ENCODE measurements at regions not wholly inside any gene's neighbourhood (a gene's known extent, or its start where the extent isn't known, plus 50 kb on each side); places are given as distances from the start of the nearest gene placed in this dataset.
A peak's percentile ranks its signal among the peaks of the same experiment; 100 is the strongest.
"Not testable (repeated sequence)": the region's sequence is repeated elsewhere in the genome, so short reads cannot be mapped to it uniquely, and the experiment has no call there.

GRCh38 chr11:115990004-115990447 is 485.8 kb upstream of the CADM1 start:
- TF ChIP-seq POLR2A (IDR thresholded peaks at IDR 0.05; ENCODE audit: low read length): no peak
- TF ChIP-seq GATA1 (IDR thresholded peaks at IDR 0.05; ENCODE audit: low read depth, low read length): no peak
- DNase-seq: peak in 1 of 2 experiments; percentile 19

- TF ChIP-seq POLR2A (IDR thresholded peaks at IDR 0.05; ENCODE audit: low read length) (no peak), GATA1 (IDR thresholded peaks at IDR 0.05; ENCODE audit: low read depth, low read length) (no peak)
- DNase-seq: no peak
These were observed 481.7 kb upstream of the CADM1 start for GRCh38 chr11:115985896-115986295.

- no peak for TF ChIP-seq GATA1 (IDR thresholded peaks at IDR 0.05; ENCODE audit: low read depth, low read length)
- no peak for TF ChIP-seq POLR2A (IDR thresholded peaks at IDR 0.05; ENCODE audit: low read length)
- no peak for DNase-seq
These were observed 480.0 kb upstream of the CADM1 start for GRCh38 chr11:115984228-115984627.

- DNase-seq: no peak
- TF ChIP-seq POLR2A (IDR thresholded peaks at IDR 0.05; ENCODE audit: low read length) (no peak), GATA1 (IDR thresholded peaks at IDR 0.05; ENCODE audit: low read depth, low read length) (no peak)
These were observed 478.5 kb upstream of the CADM1 start for GRCh38 chr11:115982666-115983065.

- TF ChIP-seq POLR2A (IDR thresholded peaks at IDR 0.05; ENCODE audit: low read length): no peak
- TF ChIP-seq GATA1 (IDR thresholded peaks at IDR 0.05; ENCODE audit: low read depth, low read length): no peak
- no peak for DNase-seq
These were observed 477.7 kb upstream of the CADM1 start for GRCh38 chr11:115981814-115982471.

- no peak for DNase-seq
- TF ChIP-seq GATA1 (IDR thresholded peaks at IDR 0.05; ENCODE audit: low read depth, low read length): no peak
- no peak for TF ChIP-seq POLR2A (IDR thresholded peaks at IDR 0.05; ENCODE audit: low read length)
These were observed 476.9 kb upstream of the CADM1 start for GRCh38 chr11:115981104-115981481.

GRCh38 chr11:115980337-115981103 is 476.3 kb upstream of the CADM1 start:
- TF ChIP-seq GATA1 (IDR thresholded peaks at IDR 0.05; ENCODE audit: low read depth, low read length) (no peak), POLR2A (IDR thresholded peaks at IDR 0.05; ENCODE audit: low read length) (no peak)
- no peak for DNase-seq

- TF ChIP-seq GATA1 (IDR thresholded peaks at IDR 0.05; ENCODE audit: low read depth, low read length) (no peak), POLR2A (IDR thresholded peaks at IDR 0.05; ENCODE audit: low read length) (no peak)
- no peak for DNase-seq
These were observed 470.5 kb upstream of the CADM1 start for GRCh38 chr11:115974703-115975102.

GRCh38 chr11:115967203-115967602 is 463.0 kb upstream of the CADM1 start:
- DNase-seq: not testable (repeated sequence)

GRCh38 chr11:115965767-115966504 is 461.7 kb upstream of the CADM1 start:
- TF ChIP-seq POLR2A (IDR thresholded peaks at IDR 0.05; ENCODE audit: low read length): no peak
- no peak for TF ChIP-seq GATA1 (IDR thresholded peaks at IDR 0.05; ENCODE audit: low read depth, low read length)
- DNase-seq: no peak

- no peak for DNase-seq
- no peak for TF ChIP-seq POLR2A (IDR thresholded peaks at IDR 0.05; ENCODE audit: low read length)
These were observed 459.9 kb upstream of the CADM1 start for GRCh38 chr11:115964091-115964490.

GRCh38 chr11:115963156-115963555 is 458.9 kb upstream of the CADM1 start:
- TF ChIP-seq POLR2A (IDR thresholded peaks at IDR 0.05; ENCODE audit: low read length) (no peak), GATA1 (IDR thresholded peaks at IDR 0.05; ENCODE audit: low read depth, low read length) (no peak)
- DNase-seq: no peak

- DNase-seq: no peak
- no peak for TF ChIP-seq POLR2A (IDR thresholded peaks at IDR 0.05; ENCODE audit: low read length)
- TF ChIP-seq GATA1 (IDR thresholded peaks at IDR 0.05; ENCODE audit: low read depth, low read length): no peak
These were observed 457.2 kb upstream of the CADM1 start for GRCh38 chr11:115961159-115962003.

- TF ChIP-seq POLR2A (IDR thresholded peaks at IDR 0.05; ENCODE audit: low read length): no peak
- no peak for TF ChIP-seq GATA1 (IDR thresholded peaks at IDR 0.05; ENCODE audit: low read depth, low read length)
- DNase-seq: no peak
These were observed 454.9 kb upstream of the CADM1 start for GRCh38 chr11:115959081-115959486.

All from erythroblast (primary cell).